Osteocyte (in vitro differentiated cells): ENCODE measurements at regions not wholly inside any gene's neighbourhood (a gene's known extent, or its start where the extent isn't known, plus 50 kb on each side); places are given as distances from the start of the nearest gene placed in this dataset.
"Not testable (repeated sequence)": the region's sequence is repeated elsewhere in the genome, so short reads cannot be mapped to it uniquely, and the experiment has no call there.

Source experiments
- DNase-seq: peaks from one replicate; pipeline ENCODE4 v3.0.0; 2021; ENCODE audit warnings: mixed read lengths; ENCODE audit not compliant: unreplicated experiment; ENCODE audit errors: extremely low spot score
- H3K27ac Mint-ChIP-seq: one replicate; pipeline ENCODE4 v1.8.0; 2021; ENCODE audit warnings: mild to moderate bottlenecking, mixed read lengths; ENCODE audit not compliant: unreplicated experiment
- H3K27me3 Mint-ChIP-seq: one replicate; pipeline ENCODE4 v1.8.0; 2021; ENCODE audit warnings: mixed read lengths; ENCODE audit not compliant: unreplicated experiment
- H3K36me3 Mint-ChIP-seq: one replicate; pipeline ENCODE4 v1.8.0; 2021; ENCODE audit warnings: mixed read lengths; ENCODE audit not compliant: unreplicated experiment
- H3K4me1 Mint-ChIP-seq: one replicate; pipeline ENCODE4 v1.8.0; 2021; ENCODE audit warnings: mixed read lengths; ENCODE audit not compliant: unreplicated experiment
- H3K4me3 Mint-ChIP-seq: one replicate; pipeline ENCODE4 v1.8.0; 2021; ENCODE audit warnings: mild to moderate bottlenecking, moderate library complexity, mixed read lengths; ENCODE audit not compliant: unreplicated experiment
- H3K9me3 Mint-ChIP-seq: one replicate; pipeline ENCODE4 v1.8.0; 2021; ENCODE audit warnings: mixed read lengths; ENCODE audit not compliant: unreplicated experiment
- TF ChIP-seq, protein P1 (sequence below): fragments of 200-600 bp; sonication (generic); IDR thresholded peaks from 2 replicates; pipeline ENCODE4 v1.5.0; 2021; ENCODE audit warnings: antibody characterized with exemption, mild to moderate bottlenecking, moderate library complexity

DNA sequence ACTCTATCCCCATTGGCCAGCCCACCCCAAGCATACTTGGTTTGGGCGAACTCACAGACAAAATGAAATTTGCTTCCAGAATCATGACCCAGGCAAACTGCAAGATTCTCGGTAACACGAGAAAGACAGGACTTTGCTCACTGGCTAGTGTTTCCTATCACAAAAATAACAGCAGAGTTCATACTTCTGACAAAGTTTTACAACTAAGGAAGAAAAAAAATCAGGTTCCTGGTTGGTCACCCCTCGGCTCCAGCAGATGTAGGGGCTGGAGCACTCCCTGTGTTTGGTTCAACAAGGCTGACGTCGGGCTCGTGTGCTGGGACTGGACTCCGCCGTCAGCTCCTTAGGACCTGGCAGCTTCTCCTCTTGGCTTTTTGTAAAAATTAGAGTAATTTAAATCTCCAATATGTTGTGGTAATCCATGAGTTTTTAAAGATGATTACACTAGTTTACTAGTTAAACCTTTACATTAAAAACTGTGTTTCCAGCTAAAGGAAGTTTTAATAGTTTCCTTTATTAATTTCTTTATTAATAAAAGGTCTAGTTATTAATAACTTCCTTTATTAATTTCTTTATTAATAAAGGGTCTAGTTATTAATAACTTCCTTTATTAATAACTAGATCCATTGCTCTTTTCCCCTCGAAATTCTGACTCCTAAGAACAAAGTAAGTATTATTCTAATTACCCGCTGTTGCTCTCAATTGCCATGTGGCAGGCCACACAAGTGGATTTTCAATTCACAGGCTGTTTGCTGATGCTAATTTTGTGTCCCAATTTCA is 115.6 kb upstream of the RNF32 start:
- TF ChIP-seq, protein P1, sequence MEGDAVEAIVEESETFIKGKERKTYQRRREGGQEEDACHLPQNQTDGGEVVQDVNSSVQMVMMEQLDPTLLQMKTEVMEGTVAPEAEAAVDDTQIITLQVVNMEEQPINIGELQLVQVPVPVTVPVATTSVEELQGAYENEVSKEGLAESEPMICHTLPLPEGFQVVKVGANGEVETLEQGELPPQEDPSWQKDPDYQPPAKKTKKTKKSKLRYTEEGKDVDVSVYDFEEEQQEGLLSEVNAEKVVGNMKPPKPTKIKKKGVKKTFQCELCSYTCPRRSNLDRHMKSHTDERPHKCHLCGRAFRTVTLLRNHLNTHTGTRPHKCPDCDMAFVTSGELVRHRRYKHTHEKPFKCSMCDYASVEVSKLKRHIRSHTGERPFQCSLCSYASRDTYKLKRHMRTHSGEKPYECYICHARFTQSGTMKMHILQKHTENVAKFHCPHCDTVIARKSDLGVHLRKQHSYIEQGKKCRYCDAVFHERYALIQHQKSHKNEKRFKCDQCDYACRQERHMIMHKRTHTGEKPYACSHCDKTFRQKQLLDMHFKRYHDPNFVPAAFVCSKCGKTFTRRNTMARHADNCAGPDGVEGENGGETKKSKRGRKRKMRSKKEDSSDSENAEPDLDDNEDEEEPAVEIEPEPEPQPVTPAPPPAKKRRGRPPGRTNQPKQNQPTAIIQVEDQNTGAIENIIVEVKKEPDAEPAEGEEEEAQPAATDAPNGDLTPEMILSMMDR: no peak
- no peaks in the 10 kb centered on the region for H3K9me3 Mint-ChIP-seq
- DNase-seq: no peak
- no peak overlapping the region for H3K4me3 Mint-ChIP-seq
- H3K36me3 Mint-ChIP-seq: no peaks in the 10 kb centered on the region
- no peak overlapping the region for H3K27ac Mint-ChIP-seq
- H3K4me1 Mint-ChIP-seq: no peaks in the 10 kb centered on the region
- H3K27me3 Mint-ChIP-seq: no peaks in the 10 kb centered on the region

DNA sequence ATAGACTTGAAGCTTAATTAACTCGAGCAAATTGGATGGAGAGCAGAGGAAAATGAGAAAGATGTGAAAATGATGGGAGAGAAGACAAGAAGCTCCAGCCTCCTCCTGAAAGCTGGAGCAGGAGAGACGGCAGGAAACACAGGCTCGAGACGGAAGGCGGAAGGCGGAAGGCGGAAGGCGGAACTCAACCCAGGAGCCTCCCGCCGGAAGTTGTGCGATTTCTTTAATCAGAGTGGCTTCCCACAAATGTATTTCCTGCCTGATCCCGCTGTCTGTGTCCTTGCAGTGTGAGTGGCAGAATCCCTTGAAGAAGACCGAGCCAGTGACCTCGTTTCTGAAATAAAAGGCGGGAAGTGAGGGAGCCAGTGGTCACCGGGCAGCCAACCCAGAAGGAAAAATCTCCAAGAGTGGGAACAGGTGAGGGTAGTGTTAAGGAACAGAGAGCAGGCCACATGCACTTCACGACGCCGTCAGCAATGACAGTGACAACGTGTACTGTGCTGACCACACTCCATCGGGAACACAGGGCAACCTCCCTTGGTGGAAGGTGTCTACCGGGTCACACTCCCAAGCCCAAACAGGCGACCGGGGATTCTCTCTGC is 117.0 kb upstream of the RNF32 start:
- peak; percentile 60 for DNase-seq
- TF ChIP-seq, protein P1: no peak
- H3K36me3 Mint-ChIP-seq: no peaks in the 10 kb centered on the region
- H3K4me1 Mint-ChIP-seq: no peaks in the 10 kb centered on the region
- no peak overlapping the region for H3K27ac Mint-ChIP-seq
- H3K9me3 Mint-ChIP-seq: no peaks in the 10 kb centered on the region
- no peaks in the 10 kb centered on the region for H3K27me3 Mint-ChIP-seq
- no peak overlapping the region for H3K4me3 Mint-ChIP-seq

DNA sequence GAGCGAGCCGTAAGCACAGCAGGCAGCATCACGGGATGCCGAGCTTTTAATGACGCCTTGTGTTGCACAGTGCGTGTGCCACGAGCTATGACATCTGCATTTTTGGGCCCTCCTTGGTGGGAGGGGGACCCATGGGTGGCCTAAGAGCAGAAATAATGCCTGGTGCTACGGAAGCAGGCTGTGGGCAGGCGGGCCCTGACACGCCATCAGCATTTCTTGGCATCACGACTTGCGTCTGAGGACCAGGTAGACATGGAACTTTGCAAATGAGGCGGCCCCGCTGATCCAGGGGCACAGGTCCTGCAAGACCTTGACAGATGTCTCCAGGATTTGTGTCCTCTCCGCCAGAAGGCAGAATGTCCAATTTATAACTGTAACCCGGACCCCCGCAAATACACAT is 117.8 kb upstream of the RNF32 start:
- TF ChIP-seq, protein P1: no peak
- no peaks in the 10 kb centered on the region for H3K9me3 Mint-ChIP-seq
- no peak overlapping the region for H3K27ac Mint-ChIP-seq
- no peak for DNase-seq
- H3K4me1 Mint-ChIP-seq: no peaks in the 10 kb centered on the region
- no peaks in the 10 kb centered on the region for H3K36me3 Mint-ChIP-seq
- no peak overlapping the region for H3K4me3 Mint-ChIP-seq
- H3K27me3 Mint-ChIP-seq: no peaks in the 10 kb centered on the region

DNA sequence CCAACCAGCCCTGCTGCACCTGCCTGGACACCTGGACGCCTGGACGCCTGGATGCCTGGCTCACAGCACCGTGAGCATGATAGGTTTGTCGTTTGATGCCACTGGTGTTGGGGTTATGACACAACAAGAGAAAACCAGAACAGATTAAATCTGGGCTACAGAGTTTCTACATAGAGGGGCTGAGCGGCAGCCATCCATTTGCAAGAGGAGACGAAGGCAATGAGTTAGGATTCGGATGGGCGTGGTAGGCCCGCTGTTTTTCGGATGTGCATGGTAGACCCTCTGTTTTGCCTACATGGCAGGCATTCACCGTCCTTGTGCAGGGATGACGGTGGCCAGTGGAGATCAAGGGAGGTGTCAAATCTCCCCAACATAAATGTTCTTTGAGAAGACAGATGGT is 121.5 kb upstream of the RNF32 start:
- H3K9me3 Mint-ChIP-seq: peaks cover 3% of the 10 kb centered on the region

DNA sequence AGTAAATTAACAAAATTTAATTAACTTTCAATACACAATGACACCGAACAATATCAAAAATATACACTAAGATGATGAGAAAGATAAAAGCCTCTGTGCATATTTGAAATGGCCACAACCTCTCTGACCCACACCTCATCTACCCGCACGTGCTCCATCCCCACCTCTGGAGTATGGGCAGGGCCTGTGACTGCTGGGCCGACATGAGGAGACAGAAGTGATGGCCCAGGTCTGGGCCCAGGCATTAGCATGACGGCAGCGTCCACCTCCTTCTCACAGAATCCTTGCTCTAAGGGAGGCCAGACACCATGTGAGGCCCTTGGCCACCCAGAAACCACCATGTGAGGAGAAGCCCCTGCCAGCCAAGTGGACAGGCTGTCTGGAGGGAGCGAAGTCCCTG is 122.1 kb upstream of the RNF32 start:
- TF ChIP-seq, protein P1: no peak
- Mint-ChIP-seq H3K36me3 (no peaks in the 10 kb centered on the region), H3K9me3 (peaks cover 3% of the 10 kb centered on the region), H3K4me1 (peaks cover 5% of the 10 kb centered on the region), H3K27ac (no peak overlapping the region), H3K27me3 (no peaks in the 10 kb centered on the region), H3K4me3 (no peak overlapping the region)
- no peak for DNase-seq

More for the DNA sequence above, 121.5 kb upstream of the RNF32 start:
- TF ChIP-seq, protein P1: no peak
- Mint-ChIP-seq H3K4me3 (no peak overlapping the region), H3K36me3 (no peaks in the 10 kb centered on the region), H3K4me1 (peaks cover 5% of the 10 kb centered on the region), H3K27me3 (no peaks in the 10 kb centered on the region), H3K27ac (no peak overlapping the region)
- DNase-seq: no peak

DNA sequence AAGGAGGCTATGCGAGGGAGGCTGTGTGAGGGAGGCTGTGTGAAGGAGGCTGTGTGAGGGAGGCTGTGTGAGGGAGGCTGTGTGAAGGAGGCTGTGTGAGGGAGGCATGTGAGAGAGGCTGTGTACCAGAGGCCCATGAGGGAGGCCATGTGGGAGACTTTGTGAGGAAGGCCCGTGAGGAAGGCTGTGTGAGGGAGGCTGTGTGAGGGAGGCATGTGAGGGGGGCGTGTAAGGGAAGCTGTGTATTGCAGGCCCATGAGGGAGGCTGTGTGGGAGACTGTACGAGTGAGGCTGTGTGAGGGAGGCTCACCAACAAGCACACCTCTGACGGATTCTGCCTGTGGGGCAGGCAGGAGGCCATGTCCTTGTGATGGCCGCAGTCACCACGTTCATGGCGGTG is 122.7 kb upstream of the RNF32 start:
- H3K4me1 Mint-ChIP-seq, H3K9me3 Mint-ChIP-seq, H3K27me3 Mint-ChIP-seq, DNase-seq, H3K27ac Mint-ChIP-seq, H3K4me3 Mint-ChIP-seq, H3K36me3 Mint-ChIP-seq: not testable (repeated sequence)
